Liver (tissue), 8 donors: ENCODE measurements at regions not wholly inside any gene's neighbourhood (a gene's known extent, or its start where the extent isn't known, plus 50 kb on each side); places are given as distances from the start of the nearest gene placed in this dataset.

Experiments
- DNase-seq: peaks from one replicate; pipeline ENCODE4 v3.0.0-alpha.2; 2017; ENCODE audit warnings: low spot score
- H3K27ac ChIP-seq, 2 donors: one replicate each; pipeline ENCODE4 v1.7.0; 2013; ENCODE audit warnings: inconsistent platforms in 2 of 2, low read length in 2 of 2, control low read depth in 1 of 2, low read depth in 1 of 2, mild to moderate bottlenecking in 1 of 2
- H3K27me3 ChIP-seq, 4 donors: one replicate each; pipeline versions ENCODE4 v1.6.1 to v1.7.0; 2013; ENCODE audit warnings: low read length in 3 of 4, inconsistent platforms in 1 of 4, mild to moderate bottlenecking in 1 of 4, moderate library complexity in 1 of 4; ENCODE audit not compliant: control insufficient read depth in 4 of 4, insufficient read depth in 4 of 4
- H3K36me3 ChIP-seq, 4 donors: one replicate each; pipeline versions ENCODE4 v1.6.1 to v1.7.0; 2013; ENCODE audit warnings: low read length in 3 of 4, mild to moderate bottlenecking in 3 of 4, low read depth in 1 of 4, moderate library complexity in 1 of 4; ENCODE audit not compliant: control insufficient read depth in 4 of 4, insufficient read depth in 3 of 4
- H3K4me1 ChIP-seq, 4 donors: one replicate each; pipeline versions ENCODE4 v1.6.1 to v1.7.0; 2013; ENCODE audit warnings: low read length in 3 of 4, mild to moderate bottlenecking in 3 of 4, moderate library complexity in 1 of 4; ENCODE audit not compliant: control insufficient read depth in 4 of 4, insufficient read depth in 4 of 4
- H3K4me3 ChIP-seq, 3 donors: one replicate each; pipeline versions ENCODE4 v1.6.1 to v1.7.0; 2013; ENCODE audit warnings: low read length in 3 of 3, control low read depth in 1 of 3, low read depth in 1 of 3, mild to moderate bottlenecking in 1 of 3
- H3K9ac ChIP-seq, 2 donors: one replicate each; pipeline ENCODE4 v1.7.0; 2013; ENCODE audit warnings: low read length in 2 of 2, mild to moderate bottlenecking in 2 of 2, moderate library complexity in 2 of 2, control low read depth in 1 of 2, low read depth in 1 of 2
- H3K9me3 ChIP-seq, 4 donors: one replicate each; pipeline versions ENCODE4 v1.6.1 to v1.7.0; 2013; ENCODE audit warnings: low read length in 3 of 4; ENCODE audit not compliant: control insufficient read depth in 4 of 4
- ATF3 ChIP-seq: IDR thresholded peaks from 2 replicates; pipeline ENCODE4 v1.6.1; 2016; ENCODE audit warnings: antibody characterized with exemption
- EGR1 ChIP-seq, 2 donors: IDR thresholded peaks; 2 replicates each; pipeline ENCODE4 v1.6.1; 2016 to 2018; ENCODE audit warnings: antibody characterized with exemption in 2 of 2, low read depth in 2 of 2
- FOXA1 ChIP-seq: IDR thresholded peaks from 2 replicates; pipeline ENCODE4 v1.6.1; 2016; ENCODE audit warnings: antibody characterized with exemption
- FOXA2 ChIP-seq: IDR thresholded peaks from 2 replicates; pipeline ENCODE4 v1.6.1; 2016; ENCODE audit warnings: antibody characterized with exemption
- GABPA ChIP-seq, 2 donors: IDR thresholded peaks in 1 of 2; conservative IDR thresholded peaks in 1 of 2; 2 replicates each; pipeline ENCODE4 v1.6.1; 2016; ENCODE audit warnings: antibody characterized with exemption in 2 of 2, mild to moderate bottlenecking in 1 of 2, moderate library complexity in 1 of 2
- HNF4A ChIP-seq, 2 donors: conservative IDR thresholded peaks; 2 replicates each; pipeline ENCODE4 v1.6.1; 2016; ENCODE audit warnings: antibody characterized with exemption in 2 of 2, mild to moderate bottlenecking in 2 of 2
- HNF4G ChIP-seq: IDR thresholded peaks from 2 replicates; pipeline ENCODE4 v1.6.1; 2016; ENCODE audit warnings: antibody characterized with exemption
- JUND ChIP-seq, 2 donors: IDR thresholded peaks; 2 replicates each; pipeline ENCODE4 v1.6.1; 2016; ENCODE audit warnings: antibody characterized with exemption in 2 of 2
- MAX ChIP-seq: IDR thresholded peaks from 2 replicates; pipeline ENCODE4 v1.6.1; 2016; ENCODE audit warnings: antibody characterized with exemption
- NR2F2 ChIP-seq: IDR thresholded peaks from 2 replicates; pipeline ENCODE4 v1.6.1; 2016; ENCODE audit warnings: antibody characterized with exemption
- RAD21 ChIP-seq, 2 donors: IDR thresholded peaks; 2 replicates each; pipeline ENCODE4 v1.6.1; 2016; ENCODE audit warnings: antibody characterized with exemption in 2 of 2, mild to moderate bottlenecking in 2 of 2
- RXRA ChIP-seq, 2 donors: IDR thresholded peaks; 2 replicates each; pipeline ENCODE4 v1.6.1; 2017 to 2018; ENCODE audit warnings: antibody characterized with exemption in 2 of 2, mild to moderate bottlenecking in 1 of 2
- SP1 ChIP-seq: IDR thresholded peaks from 2 replicates; pipeline ENCODE4 v1.6.1; 2018; ENCODE audit warnings: antibody characterized with exemption, mild to moderate bottlenecking
- TAF1 ChIP-seq: conservative IDR thresholded peaks from 2 replicates; pipeline ENCODE4 v1.6.1; 2016; ENCODE audit warnings: antibody characterized with exemption, mild to moderate bottlenecking
- YY1 ChIP-seq: IDR thresholded peaks from 2 replicates; pipeline ENCODE4 v1.6.1; 2016; ENCODE audit warnings: antibody characterized with exemption, mild to moderate bottlenecking
- WGBS: extraction: QIAGEN DNeasy Blood & Tissue Kit; methylation state at CpG from one replicate; pipeline ENCODE4 v1.1.7; 2013; 5-methylcytosine and 5-hydroxymethylcytosine counted together
- TF ChIP-seq, protein P1 (sequence below): IDR thresholded peaks from 2 replicates; pipeline ENCODE4 v1.6.1; 2016; ENCODE audit warnings: antibody characterized with exemption, mild to moderate bottlenecking
- TF ChIP-seq, protein P2 (sequence below): IDR thresholded peaks from 2 replicates; pipeline ENCODE4 v1.6.1; 2016; ENCODE audit warnings: antibody characterized with exemption
- TF ChIP-seq, protein P3 (sequence below): fragments of 150-350 bp; IDR thresholded peaks from 2 replicates; pipeline ENCODE4 v1.5.1; 2017; ENCODE audit warnings: improper control_type of control experiment, low read depth, low read length; ENCODE audit not compliant: missing input control
- donor health status: healthy.
- donor health status: healthy.
- donor health status: healthy.
- donor health status: healthy.
- donor health status: healthy.

GRCh38 chr7:12493407-12493806 lies 77.1 kb upstream of the SCIN start:
- TF ChIP-seq, protein P1, sequence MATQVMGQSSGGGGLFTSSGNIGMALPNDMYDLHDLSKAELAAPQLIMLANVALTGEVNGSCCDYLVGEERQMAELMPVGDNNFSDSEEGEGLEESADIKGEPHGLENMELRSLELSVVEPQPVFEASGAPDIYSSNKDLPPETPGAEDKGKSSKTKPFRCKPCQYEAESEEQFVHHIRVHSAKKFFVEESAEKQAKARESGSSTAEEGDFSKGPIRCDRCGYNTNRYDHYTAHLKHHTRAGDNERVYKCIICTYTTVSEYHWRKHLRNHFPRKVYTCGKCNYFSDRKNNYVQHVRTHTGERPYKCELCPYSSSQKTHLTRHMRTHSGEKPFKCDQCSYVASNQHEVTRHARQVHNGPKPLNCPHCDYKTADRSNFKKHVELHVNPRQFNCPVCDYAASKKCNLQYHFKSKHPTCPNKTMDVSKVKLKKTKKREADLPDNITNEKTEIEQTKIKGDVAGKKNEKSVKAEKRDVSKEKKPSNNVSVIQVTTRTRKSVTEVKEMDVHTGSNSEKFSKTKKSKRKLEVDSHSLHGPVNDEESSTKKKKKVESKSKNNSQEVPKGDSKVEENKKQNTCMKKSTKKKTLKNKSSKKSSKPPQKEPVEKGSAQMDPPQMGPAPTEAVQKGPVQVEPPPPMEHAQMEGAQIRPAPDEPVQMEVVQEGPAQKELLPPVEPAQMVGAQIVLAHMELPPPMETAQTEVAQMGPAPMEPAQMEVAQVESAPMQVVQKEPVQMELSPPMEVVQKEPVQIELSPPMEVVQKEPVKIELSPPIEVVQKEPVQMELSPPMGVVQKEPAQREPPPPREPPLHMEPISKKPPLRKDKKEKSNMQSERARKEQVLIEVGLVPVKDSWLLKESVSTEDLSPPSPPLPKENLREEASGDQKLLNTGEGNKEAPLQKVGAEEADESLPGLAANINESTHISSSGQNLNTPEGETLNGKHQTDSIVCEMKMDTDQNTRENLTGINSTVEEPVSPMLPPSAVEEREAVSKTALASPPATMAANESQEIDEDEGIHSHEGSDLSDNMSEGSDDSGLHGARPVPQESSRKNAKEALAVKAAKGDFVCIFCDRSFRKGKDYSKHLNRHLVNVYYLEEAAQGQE, result no peak
- TF ChIP-seq NR2F2 (no peak), HNF4A (conservative IDR thresholded peaks at IDR 0.05) (no peak), ATF3 (no peak), FOXA2 (no peak), RAD21 (IDR thresholded peaks at IDR 0.05) (no peak), SP1 (no peak), GABPA (IDR thresholded peaks at IDR 0.05 in 1 of 2, conservative IDR thresholded peaks at IDR 0.05 in 1 of 2) (no peak), JUND (IDR thresholded peaks at IDR 0.05) (no peak), EGR1 (IDR thresholded peaks at IDR 0.05; ENCODE audit: low read depth in 2 of 2) (no peak), YY1 (no peak), FOXA1 (no peak), TAF1 (no peak), RXRA (IDR thresholded peaks at IDR 0.05) (no peak), MAX (no peak), HNF4G (no peak)
- TF ChIP-seq, protein P2, sequence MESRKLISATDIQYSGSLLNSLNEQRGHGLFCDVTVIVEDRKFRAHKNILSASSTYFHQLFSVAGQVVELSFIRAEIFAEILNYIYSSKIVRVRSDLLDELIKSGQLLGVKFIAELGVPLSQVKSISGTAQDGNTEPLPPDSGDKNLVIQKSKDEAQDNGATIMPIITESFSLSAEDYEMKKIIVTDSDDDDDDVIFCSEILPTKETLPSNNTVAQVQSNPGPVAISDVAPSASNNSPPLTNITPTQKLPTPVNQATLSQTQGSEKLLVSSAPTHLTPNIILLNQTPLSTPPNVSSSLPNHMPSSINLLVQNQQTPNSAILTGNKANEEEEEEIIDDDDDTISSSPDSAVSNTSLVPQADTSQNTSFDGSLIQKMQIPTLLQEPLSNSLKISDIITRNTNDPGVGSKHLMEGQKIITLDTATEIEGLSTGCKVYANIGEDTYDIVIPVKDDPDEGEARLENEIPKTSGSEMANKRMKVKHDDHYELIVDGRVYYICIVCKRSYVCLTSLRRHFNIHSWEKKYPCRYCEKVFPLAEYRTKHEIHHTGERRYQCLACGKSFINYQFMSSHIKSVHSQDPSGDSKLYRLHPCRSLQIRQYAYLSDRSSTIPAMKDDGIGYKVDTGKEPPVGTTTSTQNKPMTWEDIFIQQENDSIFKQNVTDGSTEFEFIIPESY, result no peak
- TF ChIP-seq, protein P3, sequence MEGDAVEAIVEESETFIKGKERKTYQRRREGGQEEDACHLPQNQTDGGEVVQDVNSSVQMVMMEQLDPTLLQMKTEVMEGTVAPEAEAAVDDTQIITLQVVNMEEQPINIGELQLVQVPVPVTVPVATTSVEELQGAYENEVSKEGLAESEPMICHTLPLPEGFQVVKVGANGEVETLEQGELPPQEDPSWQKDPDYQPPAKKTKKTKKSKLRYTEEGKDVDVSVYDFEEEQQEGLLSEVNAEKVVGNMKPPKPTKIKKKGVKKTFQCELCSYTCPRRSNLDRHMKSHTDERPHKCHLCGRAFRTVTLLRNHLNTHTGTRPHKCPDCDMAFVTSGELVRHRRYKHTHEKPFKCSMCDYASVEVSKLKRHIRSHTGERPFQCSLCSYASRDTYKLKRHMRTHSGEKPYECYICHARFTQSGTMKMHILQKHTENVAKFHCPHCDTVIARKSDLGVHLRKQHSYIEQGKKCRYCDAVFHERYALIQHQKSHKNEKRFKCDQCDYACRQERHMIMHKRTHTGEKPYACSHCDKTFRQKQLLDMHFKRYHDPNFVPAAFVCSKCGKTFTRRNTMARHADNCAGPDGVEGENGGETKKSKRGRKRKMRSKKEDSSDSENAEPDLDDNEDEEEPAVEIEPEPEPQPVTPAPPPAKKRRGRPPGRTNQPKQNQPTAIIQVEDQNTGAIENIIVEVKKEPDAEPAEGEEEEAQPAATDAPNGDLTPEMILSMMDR, result no peak
- H3K27me3 ChIP-seq, result no peaks in the 10 kb centered on the region
- no peak for DNase-seq
- no peaks in the 10 kb centered on the region for H3K9me3 ChIP-seq
- WGBS, result 44% methylated on average over 1 of the region's 1 CpG
- H3K36me3 ChIP-seq, result no peaks in the 10 kb centered on the region
- no peaks in the 10 kb centered on the region for H3K4me1 ChIP-seq
- H3K4me3 ChIP-seq, result no peak overlapping the region
- H3K9ac ChIP-seq, result no peak overlapping the region
- no peak overlapping the region for H3K27ac ChIP-seq
